ENCODE measurements at regions not wholly inside any gene's neighbourhood (a gene's known extent, or its start where the extent isn't known, plus 50 kb on each side); places are given as distances from the start of the nearest gene placed in this dataset.

GRCh38 chrX:5082705-5083104, 1146.0 kb downstream of the NLGN4X start:
- DNase-seq (ENCODE audit: low read depth), result no peak

GRCh38 chrX:5080791-5081190, 1147.9 kb downstream of the NLGN4X start:
- no peak for DNase-seq (ENCODE audit: low read depth)

GRCh38 chrX:5068550-5068949, 1160.1 kb downstream of the NLGN4X start:
- DNase-seq (ENCODE audit: low read depth), result no peak

GRCh38 chrX:5057786-5058185, 1170.9 kb downstream of the NLGN4X start:
- DNase-seq (ENCODE audit: low read depth), result no peak

- DNase-seq (ENCODE audit: low read depth), result no peak
Measured at GRCh38 chrX:5054852-5055251, 1173.8 kb downstream of the NLGN4X start.

- no peak for DNase-seq (ENCODE audit: low read depth)
Measured at GRCh38 chrX:5051831-5052491, 1176.7 kb downstream of the NLGN4X start.

GRCh38 chrX:5042563-5042962, 1186.1 kb downstream of the NLGN4X start:
- no peak for DNase-seq (ENCODE audit: low read depth)

GRCh38 chrX:5031792-5032191, 1196.9 kb downstream of the NLGN4X start:
- DNase-seq (ENCODE audit: low read depth), result no peak

- DNase-seq (ENCODE audit: low read depth), result no peak
Measured at GRCh38 chrX:5015451-5015850, 1213.2 kb downstream of the NLGN4X start.

GRCh38 chrX:4994855-4995254, 1233.8 kb downstream of the NLGN4X start:
- no peak for DNase-seq (ENCODE audit: low read depth)

- DNase-seq (ENCODE audit: low read depth), result no peak
Measured at GRCh38 chrX:4978613-4979012, 1250.1 kb downstream of the NLGN4X start.

- DNase-seq (ENCODE audit: low read depth), result no peak
Measured at GRCh38 chrX:4971646-4972045, 1257.0 kb downstream of the NLGN4X start.

GRCh38 chrX:4964112-4964511, 1250.7 kb upstream of the PRKX start:
- DNase-seq (ENCODE audit: low read depth), result no peak

GRCh38 chrX:4963432-4963831, 1250.0 kb upstream of the PRKX start:
- DNase-seq (ENCODE audit: low read depth), result no peak

- DNase-seq (ENCODE audit: low read depth), result no peak
Measured at GRCh38 chrX:4944767-4945166, 1231.3 kb upstream of the PRKX start.

- no peak for DNase-seq (ENCODE audit: low read depth)
Measured at GRCh38 chrX:4936315-4936714, 1222.9 kb upstream of the PRKX start.

- DNase-seq (ENCODE audit: low read depth), result no peak
Measured at GRCh38 chrX:4935846-4936245, 1222.4 kb upstream of the PRKX start.

- no peak for DNase-seq (ENCODE audit: low read depth)
Measured at GRCh38 chrX:4935401-4935800, 1222.0 kb upstream of the PRKX start.

GRCh38 chrX:4932790-4933189, 1219.3 kb upstream of the PRKX start:
- no peak for DNase-seq (ENCODE audit: low read depth)

GRCh38 chrX:4930426-4930825, 1217.0 kb upstream of the PRKX start:
- no peak for DNase-seq (ENCODE audit: low read depth)

- DNase-seq (ENCODE audit: low read depth), result no peak
Measured at GRCh38 chrX:4925911-4926310, 1212.5 kb upstream of the PRKX start.

GRCh38 chrX:4909348-4909747, 1195.9 kb upstream of the PRKX start:
- DNase-seq (ENCODE audit: low read depth), result no peak

- DNase-seq (ENCODE audit: low read depth), result no peak
Measured at GRCh38 chrX:4905576-4905975, 1192.1 kb upstream of the PRKX start.

- no peak for DNase-seq (ENCODE audit: low read depth)
Measured at GRCh38 chrX:4881277-4881676, 1167.8 kb upstream of the PRKX start.

- no peak for DNase-seq (ENCODE audit: low read depth)
Measured at GRCh38 chrX:4878640-4879039, 1165.2 kb upstream of the PRKX start.

Measured in activated T-cell treated with anti-CD3 and anti-CD28 coated beads for 24 hours (primary cell).